HUES48 (cell line): ENCODE measurements at regions not wholly inside any gene's neighbourhood (a gene's known extent, or its start where the extent isn't known, plus 50 kb on each side); places are given as distances from the start of the nearest gene placed in this dataset.

Experiments
- H3K27ac ChIP-seq: one replicate; pipeline ENCODE4 v1.7.0; 2013; ENCODE audit warnings: low read depth, low read length, inconsistent platforms
- H3K27me3 ChIP-seq: 2 replicates; pipeline ENCODE4 v1.6.1; 2013; ENCODE audit warnings: mild to moderate bottlenecking, low read length; ENCODE audit not compliant: control insufficient read depth, insufficient read depth
- H3K36me3 ChIP-seq: 2 replicates; pipeline ENCODE4 v1.6.1; 2013; ENCODE audit warnings: low read length; ENCODE audit not compliant: control insufficient read depth, insufficient read depth
- H3K4me1 ChIP-seq: 2 replicates; pipeline ENCODE4 v1.6.1; 2013; ENCODE audit warnings: mild to moderate bottlenecking, low read length; ENCODE audit not compliant: control insufficient read depth, insufficient read depth
- H3K4me3 ChIP-seq: 2 replicates; pipeline ENCODE4 v1.5.1; 2013; ENCODE audit warnings: mild to moderate bottlenecking, low read depth, low read length
- H3K9ac ChIP-seq: 2 replicates; pipeline ENCODE4 v1.6.1; 2013; ENCODE audit warnings: mild to moderate bottlenecking, low read depth, low read length, moderate library complexity
- H3K9me3 ChIP-seq: 2 replicates; pipeline ENCODE4 v1.6.1; 2013; ENCODE audit warnings: low read length; ENCODE audit not compliant: control insufficient read depth, insufficient read depth

DNA sequence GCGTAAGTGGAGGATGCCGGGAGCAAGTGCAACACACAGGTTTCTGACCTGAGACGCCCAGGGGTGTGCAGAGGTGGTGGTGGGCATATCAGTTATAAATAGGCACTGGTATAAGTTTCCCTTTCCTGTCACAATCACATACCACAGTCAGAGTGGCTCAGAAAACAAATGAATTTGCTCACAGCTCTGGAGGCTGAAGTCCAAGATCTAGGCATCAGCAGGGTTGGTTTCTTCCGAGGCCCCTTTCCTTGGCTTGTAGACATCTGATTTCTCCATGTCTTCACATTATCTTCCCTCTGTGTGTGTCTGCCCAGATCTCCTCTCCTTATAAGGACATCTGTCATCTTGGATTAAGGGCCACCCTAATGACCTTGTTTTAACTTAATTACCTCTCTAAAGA, 250.5 kb upstream of the TNRC6C start:
- Histone ChIP-seq H3K9me3 (peaks cover 35% of the 10 kb centered on the region), H3K27ac (no peak overlapping the region), H3K4me3 (no peak overlapping the region), H3K4me1 (peaks cover 14% of the 10 kb centered on the region), H3K27me3 (peaks cover 7% of the 10 kb centered on the region), H3K9ac (no peak overlapping the region), H3K36me3 (no peaks in the 10 kb centered on the region)

DNA sequence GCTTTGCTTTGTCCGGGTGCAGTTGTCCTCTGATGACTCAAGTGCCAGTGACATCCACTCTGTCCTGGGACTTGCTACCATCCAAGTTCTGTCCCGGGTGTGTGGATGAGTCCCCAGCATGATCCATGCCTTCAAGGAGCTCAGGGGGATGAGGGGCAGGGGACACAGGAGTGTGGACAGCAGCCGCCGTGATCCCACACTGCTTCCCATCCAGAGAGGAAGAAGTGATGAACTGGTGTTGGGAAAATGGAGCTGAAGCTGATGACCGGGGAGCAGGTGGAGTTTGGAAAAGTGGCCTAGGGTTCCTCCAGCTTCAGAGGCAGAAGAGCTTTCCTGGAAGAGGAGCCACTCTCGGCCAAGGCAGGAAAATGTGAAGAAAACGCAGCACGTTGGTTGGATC, 249.6 kb upstream of the TNRC6C start:
- no peaks in the 10 kb centered on the region for H3K36me3 ChIP-seq
- peaks cover 7% of the 10 kb centered on the region for H3K27me3 ChIP-seq
- no peak overlapping the region for H3K9ac ChIP-seq
- H3K9me3 ChIP-seq, result peaks cover 26% of the 10 kb centered on the region
- no peak overlapping the region for H3K4me3 ChIP-seq
- H3K4me1 ChIP-seq, result peaks cover 14% of the 10 kb centered on the region
- no peak overlapping the region for H3K27ac ChIP-seq

DNA sequence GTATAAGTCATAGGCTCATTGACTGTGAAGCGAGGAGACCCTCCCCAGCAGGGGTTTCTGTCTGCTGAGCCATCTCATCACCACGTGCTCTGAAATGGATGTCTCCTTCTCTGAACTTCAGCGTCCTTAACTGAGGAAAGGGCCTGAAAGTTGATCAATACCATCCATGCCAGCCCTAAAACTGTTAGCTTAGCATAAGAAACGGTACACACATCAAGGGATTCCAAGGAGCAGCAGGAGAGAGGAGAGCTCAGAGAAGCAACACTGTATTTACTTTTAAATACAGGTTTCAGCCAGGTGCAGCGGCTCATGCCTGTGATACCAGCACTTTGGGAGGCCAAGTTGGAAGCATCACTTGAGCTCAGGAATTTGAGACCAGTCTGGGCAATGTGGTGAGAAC, 248.9 kb upstream of the TNRC6C start:
- H3K4me1 ChIP-seq, result peaks cover 14% of the 10 kb centered on the region
- H3K9me3 ChIP-seq, result peaks cover 26% of the 10 kb centered on the region
- H3K4me3 ChIP-seq, result no peak overlapping the region
- no peaks in the 10 kb centered on the region for H3K36me3 ChIP-seq
- no peak overlapping the region for H3K27ac ChIP-seq
- peaks cover 7% of the 10 kb centered on the region for H3K27me3 ChIP-seq
- no peak overlapping the region for H3K9ac ChIP-seq

GRCh38 chr17:77712578-77712977, 245.9 kb upstream of the TNRC6C start:
- Histone ChIP-seq H3K9ac (no peak overlapping the region), H3K4me1 (peaks cover 14% of the 10 kb centered on the region), H3K27ac (no peak overlapping the region), H3K4me3 (no peak overlapping the region), H3K36me3 (no peaks in the 10 kb centered on the region), H3K9me3 (peaks cover 25% of the 10 kb centered on the region), H3K27me3 (peaks cover 7% of the 10 kb centered on the region)

GRCh38 chr17:77716289-77716926, 242.1 kb upstream of the TNRC6C start:
- Histone ChIP-seq H3K27me3 (no peaks in the 10 kb centered on the region), H3K36me3 (no peaks in the 10 kb centered on the region), H3K9ac (no peak overlapping the region), H3K27ac (peak overlapping the region; percentile 48), H3K9me3 (peaks cover 25% of the 10 kb centered on the region), H3K4me3 (no peak overlapping the region), H3K4me1 (peaks cover 2% of the 10 kb centered on the region)

DNA sequence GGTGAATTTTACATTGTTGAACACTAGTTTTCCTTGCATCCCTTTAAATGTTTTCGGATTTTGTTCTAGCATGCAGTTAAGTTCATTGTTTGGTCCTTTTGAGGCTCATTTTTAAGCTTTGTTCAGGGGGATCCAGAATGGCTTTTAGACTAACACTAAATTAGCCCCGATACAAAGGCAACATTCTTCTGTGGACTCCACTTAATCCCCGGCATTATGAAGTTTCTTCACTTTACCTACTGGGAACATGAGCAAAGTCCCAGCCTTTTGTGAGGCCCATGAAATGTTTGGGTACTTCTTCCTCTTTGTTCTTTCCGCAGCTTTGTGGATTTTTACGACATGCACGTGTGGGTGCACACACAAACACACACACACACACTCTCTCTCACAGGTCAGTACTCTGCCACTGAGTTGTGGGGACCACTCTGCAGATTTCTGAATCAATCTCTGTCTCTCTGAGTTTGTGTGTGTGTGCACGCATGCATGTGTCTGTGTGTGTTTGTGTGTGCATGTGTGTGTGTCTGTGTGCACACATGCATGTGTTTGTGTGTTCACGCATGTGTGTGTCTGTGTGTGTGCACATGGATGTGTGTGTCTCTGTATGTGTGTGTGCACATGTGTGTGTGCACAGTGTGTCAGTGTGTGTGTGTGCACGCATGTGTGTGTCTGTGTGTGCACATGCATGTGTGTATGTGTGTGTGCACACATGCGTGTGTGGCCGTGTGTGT, 240.4 kb upstream of the TNRC6C start:
- peaks cover 22% of the 10 kb centered on the region for H3K9me3 ChIP-seq
- no peaks in the 10 kb centered on the region for H3K27me3 ChIP-seq
- no peak overlapping the region for H3K27ac ChIP-seq
- no peak overlapping the region for H3K9ac ChIP-seq
- peaks cover 4% of the 10 kb centered on the region for H3K4me1 ChIP-seq
- no peak overlapping the region for H3K4me3 ChIP-seq
- no peaks in the 10 kb centered on the region for H3K36me3 ChIP-seq

DNA sequence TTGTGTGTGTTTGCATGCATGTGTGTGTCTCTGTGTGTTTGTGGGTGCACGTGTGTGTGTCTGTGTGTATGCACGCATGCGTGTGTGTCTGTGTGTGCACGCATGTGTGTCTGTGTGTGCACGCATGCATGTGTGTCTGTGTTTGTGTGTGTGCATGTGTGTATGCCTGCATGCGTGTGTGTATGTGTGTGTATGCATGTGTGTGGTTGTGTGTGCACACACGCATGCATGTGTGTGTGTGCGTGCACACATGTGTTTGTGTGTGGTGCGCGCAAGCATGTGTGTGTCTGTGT, 239.9 kb upstream of the TNRC6C start:
- H3K4me3 ChIP-seq, result no peak overlapping the region
- no peaks in the 10 kb centered on the region for H3K36me3 ChIP-seq
- peaks cover 4% of the 10 kb centered on the region for H3K4me1 ChIP-seq
- H3K9ac ChIP-seq, result no peak overlapping the region
- no peak overlapping the region for H3K27ac ChIP-seq
- no peaks in the 10 kb centered on the region for H3K27me3 ChIP-seq
- H3K9me3 ChIP-seq, result peaks cover 22% of the 10 kb centered on the region

DNA sequence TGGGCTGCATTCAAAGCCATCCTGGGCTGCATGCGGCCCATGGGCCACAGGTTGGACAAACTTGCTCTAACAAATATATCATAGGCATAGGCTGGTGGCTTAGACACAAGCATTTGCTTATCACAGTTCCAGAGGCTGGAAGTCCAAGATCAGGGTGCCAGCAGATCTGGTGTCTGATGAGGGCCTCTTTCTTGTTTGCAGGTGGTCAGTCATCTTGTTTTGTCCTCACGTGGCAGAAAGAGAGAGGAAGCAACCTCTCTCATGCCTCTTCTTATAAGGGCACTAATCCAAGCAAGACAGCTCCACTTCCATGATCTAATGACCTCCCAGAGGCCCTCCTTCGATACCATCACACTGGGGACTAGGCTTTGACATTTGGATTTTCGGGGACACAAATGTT, 238.7 kb upstream of the TNRC6C start:
- H3K4me3 ChIP-seq, result no peak overlapping the region
- peaks cover 4% of the 10 kb centered on the region for H3K4me1 ChIP-seq
- H3K9me3 ChIP-seq, result peaks cover 14% of the 10 kb centered on the region
- H3K27me3 ChIP-seq, result no peaks in the 10 kb centered on the region
- H3K36me3 ChIP-seq, result no peaks in the 10 kb centered on the region
- H3K27ac ChIP-seq, result no peak overlapping the region
- no peak overlapping the region for H3K9ac ChIP-seq

DNA sequence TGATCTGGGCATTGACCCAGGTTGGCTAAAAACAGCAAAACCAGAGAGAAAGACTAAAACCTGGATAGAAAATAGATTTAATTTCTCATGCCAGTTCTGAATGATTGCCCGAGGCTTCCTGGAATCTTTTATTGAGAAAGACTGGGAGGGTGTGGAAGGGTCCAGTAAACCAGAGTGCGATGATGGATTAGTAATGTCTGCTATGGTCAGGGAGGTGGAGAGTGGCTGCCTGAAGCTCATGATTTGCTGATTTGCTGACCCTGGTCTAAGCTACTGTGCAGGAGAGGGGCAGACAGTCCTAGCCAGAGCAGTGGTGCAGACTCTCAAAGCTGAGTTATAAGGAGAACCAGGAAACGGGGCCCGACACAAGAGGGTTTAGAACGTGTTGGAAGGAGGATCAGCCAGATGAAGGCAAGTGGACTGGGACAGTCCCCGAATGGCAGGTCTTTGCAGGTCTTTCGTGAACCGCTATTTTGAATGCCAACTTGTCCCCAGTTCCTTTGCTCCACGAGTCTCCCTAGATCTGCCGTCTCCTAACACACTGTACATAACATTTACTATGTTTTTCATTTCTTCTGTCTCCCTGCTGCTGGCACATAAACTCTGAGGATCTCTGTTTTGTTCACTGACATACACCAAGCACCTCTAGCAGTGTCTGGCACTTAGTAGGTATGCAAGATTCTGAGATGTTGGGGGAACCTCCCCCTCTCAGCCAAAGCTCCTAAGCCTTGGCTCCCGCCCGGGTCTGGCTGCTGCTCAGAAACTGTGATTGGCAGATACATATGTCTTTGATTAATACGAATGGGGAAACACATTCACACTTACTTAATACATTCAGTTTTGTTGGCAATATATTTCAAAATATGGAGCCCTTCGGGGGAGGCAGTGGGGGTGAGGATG, 237.3 kb upstream of the TNRC6C start:
- Histone ChIP-seq H3K36me3 (no peaks in the 10 kb centered on the region), H3K27ac (no peak overlapping the region), H3K9ac (no peak overlapping the region), H3K4me3 (no peak overlapping the region), H3K9me3 (peaks cover 3% of the 10 kb centered on the region; the same call in 1 of the 2 replicates), H3K4me1 (peaks cover 4% of the 10 kb centered on the region), H3K27me3 (no peaks in the 10 kb centered on the region)

GRCh38 chr17:77721846-77722160, 236.7 kb upstream of the TNRC6C start:
- H3K36me3 ChIP-seq, result no peaks in the 10 kb centered on the region
- no peaks in the 10 kb centered on the region for H3K9me3 ChIP-seq
- H3K4me3 ChIP-seq, result no peak overlapping the region
- no peak overlapping the region for H3K9ac ChIP-seq
- H3K27ac ChIP-seq, result no peak overlapping the region
- no peaks in the 10 kb centered on the region for H3K27me3 ChIP-seq
- peaks cover 4% of the 10 kb centered on the region; the same call in 1 of the 2 replicates for H3K4me1 ChIP-seq

GRCh38 chr17:77722366-77722765, 236.1 kb upstream of the TNRC6C start:
- no peaks in the 10 kb centered on the region for H3K9me3 ChIP-seq
- H3K27ac ChIP-seq, result no peak overlapping the region
- peaks cover 4% of the 10 kb centered on the region; the same call in 1 of the 2 replicates for H3K4me1 ChIP-seq
- H3K4me3 ChIP-seq, result no peak overlapping the region
- no peaks in the 10 kb centered on the region for H3K27me3 ChIP-seq
- no peak overlapping the region for H3K9ac ChIP-seq
- no peaks in the 10 kb centered on the region for H3K36me3 ChIP-seq
